ENCODE measurements at regions not wholly inside any gene's neighbourhood (a gene's known extent, or its start where the extent isn't known, plus 50 kb on each side); places are given as distances from the start of the nearest gene placed in this dataset.

GRCh38 chr2:196454492-196454891 is 185.0 kb upstream of the CCDC150 start:
- no peak for TF ChIP-seq POLR2AphosphoS5 (IDR thresholded peaks at IDR 0.05)
- TF ChIP-seq POLR2A (IDR thresholded peaks at IDR 0.05): no peak
- TF ChIP-seq, protein P1, sequence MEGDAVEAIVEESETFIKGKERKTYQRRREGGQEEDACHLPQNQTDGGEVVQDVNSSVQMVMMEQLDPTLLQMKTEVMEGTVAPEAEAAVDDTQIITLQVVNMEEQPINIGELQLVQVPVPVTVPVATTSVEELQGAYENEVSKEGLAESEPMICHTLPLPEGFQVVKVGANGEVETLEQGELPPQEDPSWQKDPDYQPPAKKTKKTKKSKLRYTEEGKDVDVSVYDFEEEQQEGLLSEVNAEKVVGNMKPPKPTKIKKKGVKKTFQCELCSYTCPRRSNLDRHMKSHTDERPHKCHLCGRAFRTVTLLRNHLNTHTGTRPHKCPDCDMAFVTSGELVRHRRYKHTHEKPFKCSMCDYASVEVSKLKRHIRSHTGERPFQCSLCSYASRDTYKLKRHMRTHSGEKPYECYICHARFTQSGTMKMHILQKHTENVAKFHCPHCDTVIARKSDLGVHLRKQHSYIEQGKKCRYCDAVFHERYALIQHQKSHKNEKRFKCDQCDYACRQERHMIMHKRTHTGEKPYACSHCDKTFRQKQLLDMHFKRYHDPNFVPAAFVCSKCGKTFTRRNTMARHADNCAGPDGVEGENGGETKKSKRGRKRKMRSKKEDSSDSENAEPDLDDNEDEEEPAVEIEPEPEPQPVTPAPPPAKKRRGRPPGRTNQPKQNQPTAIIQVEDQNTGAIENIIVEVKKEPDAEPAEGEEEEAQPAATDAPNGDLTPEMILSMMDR (IDR thresholded peaks at IDR 0.05): no peak
- H3K4me3 ChIP-seq: no peak overlapping the region
- H3K4me1 ChIP-seq (replicated peaks): no peaks in the 10 kb centered on the region
- H3K27me3 ChIP-seq (replicated peaks; ENCODE audit: insufficient read depth): no peaks in the 10 kb centered on the region
- H3K36me3 ChIP-seq: no peaks in the 10 kb centered on the region
- 100% methylated on average over 1 of the region's 1 CpG for WGBS
- H3K27ac ChIP-seq: no peak overlapping the region
- DNase-seq (ENCODE audit: low spot score): no peak
- no peaks in the 10 kb centered on the region for H3K9me3 ChIP-seq
- intact Hi-C loops (cut with DNase I): loop anchor here (10.0 kb wide), 1 partner anchor 160 kb away; no protein-coding TSS in a partner anchor

DNA sequence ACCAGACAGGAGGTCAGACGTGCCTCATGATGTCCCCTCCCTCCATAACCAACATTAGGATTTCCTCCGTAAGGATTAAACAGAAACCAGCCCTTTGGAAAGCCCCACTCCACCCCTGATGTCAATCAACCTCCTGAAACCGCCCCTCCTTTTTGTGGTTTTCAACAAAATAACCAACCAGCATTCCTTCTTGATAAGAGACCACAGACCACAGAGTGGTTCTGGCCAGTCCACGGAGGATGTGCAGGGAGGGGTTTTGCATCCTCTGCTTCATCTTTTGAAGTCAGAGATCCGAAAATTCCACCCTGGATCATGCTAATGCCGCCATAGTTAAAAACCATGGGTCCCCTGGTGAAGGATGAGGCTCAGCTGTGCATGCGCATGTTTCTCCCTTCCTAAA is 180.0 kb upstream of the CCDC150 start:
- WGBS: 57% methylated on average over 7 of the region's 7 CpGs
- Histone ChIP-seq H3K27me3 (replicated peaks; ENCODE audit: insufficient read depth) (no peaks in the 10 kb centered on the region), H3K4me3 (no peak overlapping the region), H3K27ac (no peak overlapping the region), H3K36me3 (no peaks in the 10 kb centered on the region), H3K9me3 (no peaks in the 10 kb centered on the region), H3K4me1 (replicated peaks) (no peaks in the 10 kb centered on the region)
- no peak for DNase-seq (ENCODE audit: low spot score)
- TF ChIP-seq, protein P1 (IDR thresholded peaks at IDR 0.05): no peak
- TF ChIP-seq POLR2AphosphoS5 (IDR thresholded peaks at IDR 0.05): no peak
- no peak for TF ChIP-seq POLR2A (IDR thresholded peaks at IDR 0.05)
- intact Hi-C loops (cut with DNase I): loop anchor here (10.0 kb wide), 1 partner anchor 165 kb away; no protein-coding TSS in a partner anchor

- H3K36me3 ChIP-seq: no peaks in the 10 kb centered on the region
- no peaks in the 10 kb centered on the region for H3K9me3 ChIP-seq
- 39% methylated on average over 1 of the region's 1 CpG for WGBS
- intact Hi-C loops (cut with DNase I): no loop called here
- no peak for DNase-seq (ENCODE audit: low spot score)
- H3K27ac ChIP-seq: no peak overlapping the region
- no peaks in the 10 kb centered on the region for H3K4me1 ChIP-seq (replicated peaks)
- TF ChIP-seq POLR2A (IDR thresholded peaks at IDR 0.05): no peak
- no peak for TF ChIP-seq POLR2AphosphoS5 (IDR thresholded peaks at IDR 0.05)
- TF ChIP-seq, protein P1 (IDR thresholded peaks at IDR 0.05): no peak
- H3K27me3 ChIP-seq (replicated peaks; ENCODE audit: insufficient read depth): no peaks in the 10 kb centered on the region
- H3K4me3 ChIP-seq: no peak overlapping the region
These were observed 175.8 kb upstream of the CCDC150 start for GRCh38 chr2:196463706-196464105.

- no peaks in the 10 kb centered on the region for H3K9me3 ChIP-seq
- H3K27ac ChIP-seq: no peak overlapping the region
- no peak for DNase-seq (ENCODE audit: low spot score)
- no peaks in the 10 kb centered on the region for H3K4me1 ChIP-seq (replicated peaks)
- intact Hi-C loops (cut with DNase I): no loop called here
- no peak for TF ChIP-seq POLR2A (IDR thresholded peaks at IDR 0.05)
- TF ChIP-seq, protein P1 (IDR thresholded peaks at IDR 0.05): no peak
- TF ChIP-seq POLR2AphosphoS5 (IDR thresholded peaks at IDR 0.05): no peak
- WGBS: 93% methylated on average over 2 of the region's 2 CpGs
- no peaks in the 10 kb centered on the region for H3K27me3 ChIP-seq (replicated peaks; ENCODE audit: insufficient read depth)
- no peak overlapping the region for H3K4me3 ChIP-seq
- no peaks in the 10 kb centered on the region for H3K36me3 ChIP-seq
These were observed 175.2 kb upstream of the CCDC150 start for GRCh38 chr2:196464311-196464710.

GRCh38 chr2:196466581-196466980 is 172.9 kb upstream of the CCDC150 start:
- H3K36me3 ChIP-seq: no peaks in the 10 kb centered on the region
- TF ChIP-seq POLR2A (IDR thresholded peaks at IDR 0.05) (no peak), POLR2AphosphoS5 (IDR thresholded peaks at IDR 0.05) (no peak)
- TF ChIP-seq, protein P1 (IDR thresholded peaks at IDR 0.05): no peak
- intact Hi-C loops (cut with DNase I): no loop called here
- H3K9me3 ChIP-seq: no peaks in the 10 kb centered on the region
- no peak for DNase-seq (ENCODE audit: low spot score)
- H3K4me1 ChIP-seq (replicated peaks): no peaks in the 10 kb centered on the region
- no peaks in the 10 kb centered on the region for H3K27me3 ChIP-seq (replicated peaks; ENCODE audit: insufficient read depth)
- WGBS: 52% methylated on average over 2 of the region's 2 CpGs
- no peak overlapping the region for H3K27ac ChIP-seq
- no peak overlapping the region for H3K4me3 ChIP-seq
